Erythroblast (primary cell): ENCODE measurements at regions not wholly inside any gene's neighbourhood (a gene's known extent, or its start where the extent isn't known, plus 50 kb on each side); places are given as distances from the start of the nearest gene placed in this dataset.

ENCODE experiments used
- GATA1 ChIP-seq: IDR thresholded peaks from 2 replicates; pipeline ENCODE4 v1.6.1; 2011; ENCODE audit warnings: low read depth, mild to moderate bottlenecking, control low read depth, low read length, moderate library complexity
- POLR2A ChIP-seq: IDR thresholded peaks from 2 replicates; pipeline ENCODE4 v1.6.1; 2011; ENCODE audit warnings: mild to moderate bottlenecking, low read length

GRCh38 chr14:51317373-51317772, 77.3 kb downstream of the TMX1 start:
- TF ChIP-seq POLR2A, result no peak
- TF ChIP-seq GATA1, result no peak
